ENCODE measurements at regions not wholly inside any gene's neighbourhood (a gene's known extent, or its start where the extent isn't known, plus 50 kb on each side); places are given as distances from the start of the nearest gene placed in this dataset.

DNA sequence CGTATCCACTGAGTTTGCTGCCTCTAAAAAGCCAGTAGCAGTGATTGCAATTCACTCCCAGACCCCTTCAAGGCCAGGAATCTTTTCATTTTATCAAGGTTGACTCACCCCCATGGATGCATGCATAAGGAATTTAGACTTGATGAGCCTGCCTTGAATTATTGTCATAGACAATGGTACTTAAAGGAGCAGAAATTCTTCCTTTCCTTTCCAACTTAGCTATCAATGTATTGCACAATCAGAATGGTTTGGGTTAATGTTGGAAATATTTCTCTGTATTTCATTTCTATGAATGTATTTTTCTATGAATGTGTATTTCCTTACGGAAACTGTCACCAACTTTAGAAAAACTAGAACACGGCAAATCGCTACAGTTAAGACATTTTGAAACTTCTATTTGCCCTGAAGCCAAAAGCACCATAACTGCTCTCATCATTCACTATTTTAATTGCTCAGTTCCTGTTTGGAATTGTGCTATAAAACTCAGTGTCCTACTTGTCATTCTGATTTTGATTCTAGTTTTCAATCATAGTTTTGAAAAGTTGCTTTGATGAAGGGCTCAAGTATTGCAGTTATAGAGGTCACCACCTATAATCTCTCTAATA lies 355.7 kb upstream of the AKR1E2 start:
- POLR2A ChIA-PET = no interaction called here
- DNase-seq (ENCODE audit: extremely low spot score) = no peak
- CTCF ChIA-PET = interaction anchor here (1.7 kb wide), 1 partner anchor 10 kb away, joined by 5 read pairs; no protein-coding TSS in a partner anchor
- TF ChIP-seq, protein P1, sequence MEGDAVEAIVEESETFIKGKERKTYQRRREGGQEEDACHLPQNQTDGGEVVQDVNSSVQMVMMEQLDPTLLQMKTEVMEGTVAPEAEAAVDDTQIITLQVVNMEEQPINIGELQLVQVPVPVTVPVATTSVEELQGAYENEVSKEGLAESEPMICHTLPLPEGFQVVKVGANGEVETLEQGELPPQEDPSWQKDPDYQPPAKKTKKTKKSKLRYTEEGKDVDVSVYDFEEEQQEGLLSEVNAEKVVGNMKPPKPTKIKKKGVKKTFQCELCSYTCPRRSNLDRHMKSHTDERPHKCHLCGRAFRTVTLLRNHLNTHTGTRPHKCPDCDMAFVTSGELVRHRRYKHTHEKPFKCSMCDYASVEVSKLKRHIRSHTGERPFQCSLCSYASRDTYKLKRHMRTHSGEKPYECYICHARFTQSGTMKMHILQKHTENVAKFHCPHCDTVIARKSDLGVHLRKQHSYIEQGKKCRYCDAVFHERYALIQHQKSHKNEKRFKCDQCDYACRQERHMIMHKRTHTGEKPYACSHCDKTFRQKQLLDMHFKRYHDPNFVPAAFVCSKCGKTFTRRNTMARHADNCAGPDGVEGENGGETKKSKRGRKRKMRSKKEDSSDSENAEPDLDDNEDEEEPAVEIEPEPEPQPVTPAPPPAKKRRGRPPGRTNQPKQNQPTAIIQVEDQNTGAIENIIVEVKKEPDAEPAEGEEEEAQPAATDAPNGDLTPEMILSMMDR (IDR thresholded peaks at IDR 0.05; ENCODE audit: control extremely low read depth, extremely low read depth, low read depth, missing control alignments) = no peak

DNA sequence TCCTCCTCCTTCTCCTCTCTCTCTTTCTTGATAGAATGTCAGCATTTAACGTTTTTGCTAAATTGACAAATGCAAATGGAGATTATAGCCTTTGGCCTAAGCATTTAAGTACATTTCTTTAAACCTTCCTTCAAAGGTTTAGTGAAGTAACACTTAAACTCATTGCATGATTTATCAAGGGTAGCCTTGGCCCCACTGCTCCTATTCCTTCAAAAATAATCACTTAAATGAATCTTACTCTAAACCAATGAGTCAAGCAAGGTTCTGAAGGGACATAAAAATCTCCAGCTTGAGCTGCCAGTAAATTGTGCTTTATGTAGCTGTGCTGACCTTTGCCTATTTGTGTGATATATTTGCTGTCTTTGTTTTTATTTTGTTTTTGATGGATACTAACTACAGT lies 358.5 kb upstream of the AKR1E2 start:
- no peak for DNase-seq (ENCODE audit: extremely low spot score)
- CTCF ChIA-PET = no interaction called here
- POLR2A ChIA-PET = no interaction called here
- TF ChIP-seq, protein P1 (IDR thresholded peaks at IDR 0.05; ENCODE audit: control extremely low read depth, extremely low read depth, low read depth, missing control alignments) = no peak

DNA sequence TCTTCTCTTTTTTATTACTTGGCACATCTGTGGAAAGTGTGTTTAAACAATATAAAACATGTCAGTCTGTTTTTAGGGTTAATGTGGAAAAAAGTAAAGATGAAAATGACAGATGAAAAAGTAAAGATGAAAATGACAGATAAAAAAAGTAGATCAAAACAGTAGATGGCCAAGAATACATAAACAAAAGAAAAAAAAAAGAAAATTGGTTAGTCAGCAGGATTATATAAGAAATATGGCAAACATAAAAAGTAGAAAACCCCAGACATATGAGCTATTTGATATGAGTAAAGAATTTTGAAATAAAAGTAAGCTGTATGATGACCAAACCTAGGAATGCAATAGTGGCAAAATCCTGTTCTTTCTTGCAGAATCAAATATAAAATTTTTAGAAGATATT lies 365.7 kb upstream of the AKR1E2 start:
- ChIA-PET CTCF (no interaction called here), POLR2A (no interaction called here)
- TF ChIP-seq, protein P1 (IDR thresholded peaks at IDR 0.05; ENCODE audit: control extremely low read depth, extremely low read depth, low read depth, missing control alignments) = no peak
- no peak for DNase-seq (ENCODE audit: extremely low spot score)

DNA sequence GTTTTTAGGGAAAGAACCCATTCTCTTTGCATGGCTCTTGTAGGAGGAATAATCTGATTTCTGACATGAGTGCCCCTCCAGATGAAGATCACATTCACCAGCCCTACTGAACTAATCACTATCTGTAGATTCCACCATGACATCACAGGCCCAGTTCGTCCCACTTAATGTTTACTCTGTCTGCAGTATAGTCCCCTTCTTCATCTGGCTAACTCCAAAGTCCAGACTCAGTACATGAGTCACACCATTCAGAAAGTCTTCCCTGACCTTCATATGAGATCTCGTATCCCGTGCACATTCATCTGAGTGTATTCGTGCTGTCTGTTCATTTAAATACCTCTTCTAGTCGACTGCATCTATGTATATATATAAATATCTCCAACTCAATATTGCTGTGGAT lies 366.5 kb upstream of the AKR1E2 start:
- ChIA-PET CTCF (no interaction called here), POLR2A (no interaction called here)
- DNase-seq (ENCODE audit: extremely low spot score) = no peak
- TF ChIP-seq, protein P1 (IDR thresholded peaks at IDR 0.05; ENCODE audit: control extremely low read depth, extremely low read depth, low read depth, missing control alignments) = no peak

DNA sequence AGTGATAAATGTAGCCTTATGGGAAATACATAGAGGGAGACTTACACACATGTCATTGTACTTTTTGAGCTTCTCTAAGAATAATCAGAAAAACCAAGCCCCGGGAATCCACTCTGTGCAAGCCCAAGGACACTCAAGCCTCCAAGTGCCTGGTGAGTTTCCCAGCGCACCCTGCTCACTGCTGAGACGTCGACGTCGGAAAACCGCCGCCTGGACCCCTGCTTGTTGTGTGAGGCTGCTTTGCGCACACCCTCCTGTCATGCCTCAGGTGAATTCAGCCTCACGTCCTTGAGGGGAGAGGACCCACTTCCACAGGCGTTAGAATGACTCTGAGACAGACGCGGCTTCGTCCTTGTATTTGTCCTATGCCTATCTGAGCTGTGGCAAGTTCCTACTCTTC lies 368.4 kb upstream of the AKR1E2 start:
- ChIA-PET POLR2A (no interaction called here), CTCF (no interaction called here)
- DNase-seq (ENCODE audit: extremely low spot score) = no peak
- TF ChIP-seq, protein P1 (IDR thresholded peaks at IDR 0.05; ENCODE audit: control extremely low read depth, extremely low read depth, low read depth, missing control alignments) = no peak

DNA sequence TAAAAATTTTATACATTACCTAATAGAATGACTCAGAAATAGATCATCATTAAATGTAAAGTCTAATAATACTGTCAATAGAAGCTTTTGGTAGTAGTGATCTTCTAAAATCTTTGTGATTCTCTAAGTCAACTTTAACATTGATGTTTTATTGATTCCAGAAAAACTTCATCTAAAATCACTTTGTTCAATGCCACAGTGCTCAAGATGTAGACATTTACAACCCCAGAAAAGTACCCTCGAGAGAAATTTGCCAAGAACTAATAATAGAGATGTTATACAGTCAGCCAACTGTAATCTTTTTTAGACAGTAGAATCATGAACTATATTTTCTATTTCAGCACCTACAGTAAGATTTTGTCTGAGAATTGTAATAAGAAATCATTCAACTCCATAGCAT lies 369.2 kb upstream of the AKR1E2 start:
- POLR2A ChIA-PET = no interaction called here
- TF ChIP-seq, protein P1 (IDR thresholded peaks at IDR 0.05; ENCODE audit: control extremely low read depth, extremely low read depth, low read depth, missing control alignments) = no peak
- no peak for DNase-seq (ENCODE audit: extremely low spot score)
- CTCF ChIA-PET = interaction anchor here (0.8 kb wide), 1 partner anchor 9 kb away, joined by 5 read pairs; no protein-coding TSS in a partner anchor

All from GM10248 (cell line).